NB4 (cell line): ENCODE measurements at regions not wholly inside any gene's neighbourhood (a gene's known extent, or its start where the extent isn't known, plus 50 kb on each side); places are given as distances from the start of the nearest gene placed in this dataset.

ENCODE experiments used
- DNase-seq: peaks from one replicate; pipeline ENCODE4 v3.0.0; 2010; ENCODE audit warnings: low read depth
- H3K4me3 ChIP-seq: one replicate; pipeline ENCODE4 v1.5.1; 2011; ENCODE audit warnings: mild to moderate bottlenecking, low read depth, low read length, moderate library complexity
- MYC ChIP-seq: IDR thresholded peaks from 2 replicates; pipeline ENCODE4 v1.6.1; 2011; ENCODE audit warnings: low read depth, low read length
- POLR2A ChIP-seq: IDR thresholded peaks from 2 replicates; pipeline ENCODE4 v1.6.1; 2011; ENCODE audit warnings: mild to moderate bottlenecking; ENCODE audit not compliant: insufficient read length; ENCODE audit errors: extremely low read depth
- TF ChIP-seq, protein P1 (sequence below): IDR thresholded peaks from one replicate; pipeline ENCODE4 v1.5.1; 2012; ENCODE audit warnings: low read depth, low read length
- TF ChIP-seq, protein P2 (sequence below): IDR thresholded peaks from 2 replicates; pipeline ENCODE4 v1.6.1; 2011; ENCODE audit warnings: low read depth, low read length

DNA sequence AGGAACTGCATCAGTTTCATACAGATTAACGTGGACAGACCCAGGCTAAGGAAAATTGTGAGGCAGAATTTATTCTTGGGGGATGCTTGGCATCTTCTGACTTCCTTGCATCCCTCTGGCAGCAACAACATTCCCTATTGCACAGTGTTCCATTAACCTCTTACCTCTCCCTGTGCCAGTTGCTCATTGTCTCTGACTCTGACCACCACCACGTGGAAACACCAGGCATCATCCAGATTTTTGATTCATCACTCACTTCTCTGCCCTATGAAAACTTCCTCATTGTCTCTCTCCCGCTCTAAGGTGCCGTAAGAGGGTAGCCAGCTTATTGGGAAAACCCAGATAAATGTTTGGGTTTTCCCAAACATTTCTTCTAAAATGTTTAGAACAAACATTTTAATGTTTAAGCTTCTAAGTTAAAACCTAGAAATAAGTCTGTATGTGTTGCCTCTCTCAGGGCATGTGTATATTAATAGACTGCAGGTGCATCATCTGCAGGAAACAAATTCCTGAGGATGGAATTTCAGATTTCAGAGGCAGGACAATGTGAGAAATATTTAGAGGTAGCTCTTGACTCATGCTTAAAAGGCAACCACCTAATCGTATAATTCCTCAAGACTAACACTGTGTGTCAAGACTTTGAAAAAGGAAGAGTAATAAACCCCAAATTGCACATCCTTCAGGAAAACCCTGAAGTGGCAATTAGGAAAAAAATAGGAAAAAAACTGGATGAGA, 64.5 kb upstream of the SLC35F4 start:
- no peak for TF ChIP-seq POLR2A
- TF ChIP-seq, protein P1, sequence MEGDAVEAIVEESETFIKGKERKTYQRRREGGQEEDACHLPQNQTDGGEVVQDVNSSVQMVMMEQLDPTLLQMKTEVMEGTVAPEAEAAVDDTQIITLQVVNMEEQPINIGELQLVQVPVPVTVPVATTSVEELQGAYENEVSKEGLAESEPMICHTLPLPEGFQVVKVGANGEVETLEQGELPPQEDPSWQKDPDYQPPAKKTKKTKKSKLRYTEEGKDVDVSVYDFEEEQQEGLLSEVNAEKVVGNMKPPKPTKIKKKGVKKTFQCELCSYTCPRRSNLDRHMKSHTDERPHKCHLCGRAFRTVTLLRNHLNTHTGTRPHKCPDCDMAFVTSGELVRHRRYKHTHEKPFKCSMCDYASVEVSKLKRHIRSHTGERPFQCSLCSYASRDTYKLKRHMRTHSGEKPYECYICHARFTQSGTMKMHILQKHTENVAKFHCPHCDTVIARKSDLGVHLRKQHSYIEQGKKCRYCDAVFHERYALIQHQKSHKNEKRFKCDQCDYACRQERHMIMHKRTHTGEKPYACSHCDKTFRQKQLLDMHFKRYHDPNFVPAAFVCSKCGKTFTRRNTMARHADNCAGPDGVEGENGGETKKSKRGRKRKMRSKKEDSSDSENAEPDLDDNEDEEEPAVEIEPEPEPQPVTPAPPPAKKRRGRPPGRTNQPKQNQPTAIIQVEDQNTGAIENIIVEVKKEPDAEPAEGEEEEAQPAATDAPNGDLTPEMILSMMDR = no peak
- TF ChIP-seq, protein P2, sequence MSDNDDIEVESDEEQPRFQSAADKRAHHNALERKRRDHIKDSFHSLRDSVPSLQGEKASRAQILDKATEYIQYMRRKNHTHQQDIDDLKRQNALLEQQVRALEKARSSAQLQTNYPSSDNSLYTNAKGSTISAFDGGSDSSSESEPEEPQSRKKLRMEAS = no peak
- no peak for TF ChIP-seq MYC
- DNase-seq = no peak
- H3K4me3 ChIP-seq = no peak overlapping the region

DNA sequence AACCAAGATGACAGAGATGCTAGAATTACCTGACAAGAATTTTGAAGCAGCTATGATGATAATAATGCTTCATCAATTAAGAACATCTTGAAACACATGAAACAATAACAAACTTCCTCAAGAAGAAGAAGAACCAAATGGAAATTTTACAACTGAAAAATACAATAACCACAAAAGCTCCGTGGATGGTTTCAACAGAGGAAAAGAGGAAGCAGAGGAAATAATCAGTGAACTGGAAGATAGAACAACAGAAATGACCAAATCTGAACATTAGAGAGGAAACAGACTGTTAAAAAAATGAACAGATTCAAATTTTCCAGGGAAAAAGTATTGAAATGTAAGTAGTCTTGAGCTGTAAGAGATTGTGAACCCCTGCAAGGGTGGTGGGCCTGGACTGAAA, 62.8 kb upstream of the SLC35F4 start:
- peak; percentile 27 for DNase-seq
- TF ChIP-seq, protein P1 = no peak
- TF ChIP-seq MYC (no peak), POLR2A (no peak)
- TF ChIP-seq, protein P2 = no peak
- no peak overlapping the region for H3K4me3 ChIP-seq

DNA sequence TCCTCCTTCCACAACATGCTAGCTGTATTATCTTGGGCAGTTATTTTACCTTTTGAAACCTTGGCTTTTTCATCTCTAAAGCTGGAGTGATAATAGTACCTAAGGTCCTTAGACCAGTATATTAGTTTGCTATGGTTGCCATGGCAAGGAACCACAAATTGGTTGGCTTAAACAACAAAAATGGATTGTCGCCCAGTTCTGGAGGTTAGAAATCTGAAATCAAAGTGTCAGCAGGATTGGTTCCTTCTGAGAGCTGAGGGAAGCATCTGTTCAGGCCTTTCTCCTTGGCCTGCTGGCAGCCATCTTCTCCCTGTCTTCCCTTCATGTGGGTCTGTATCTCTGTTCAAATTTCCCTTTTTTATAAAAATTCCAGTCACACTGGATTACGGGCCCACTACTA, 55.5 kb upstream of the SLC35F4 start:
- DNase-seq = no peak
- no peak overlapping the region for H3K4me3 ChIP-seq
- TF ChIP-seq, protein P2 = no peak
- TF ChIP-seq, protein P1 = no peak
- TF ChIP-seq POLR2A (no peak), MYC (no peak)

DNA sequence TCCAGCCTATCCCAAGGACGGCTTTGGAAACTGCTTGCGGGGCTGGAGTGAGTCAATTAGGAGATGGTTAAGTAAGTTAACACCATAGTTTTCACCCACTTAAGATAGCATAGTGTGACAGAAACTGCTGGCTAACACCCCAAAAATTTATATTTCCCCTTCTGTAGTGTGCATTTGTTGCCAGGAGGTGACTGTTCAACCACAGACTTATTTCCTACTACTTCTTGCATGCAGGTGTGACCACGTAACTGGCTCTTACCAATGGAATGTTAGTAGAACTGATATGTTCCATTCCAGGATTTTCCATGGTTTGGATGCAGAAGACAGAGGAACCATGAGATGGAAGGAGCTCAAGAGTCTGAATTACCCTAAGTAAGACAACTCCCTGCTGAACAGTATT, 52.9 kb upstream of the SLC35F4 start:
- no peak for DNase-seq
- no peak overlapping the region for H3K4me3 ChIP-seq
- TF ChIP-seq MYC = no peak
- TF ChIP-seq, protein P1 = no peak
- TF ChIP-seq, protein P2 = no peak
- TF ChIP-seq POLR2A = no peak
